ENCODE measurements at regions not wholly inside any gene's neighbourhood (a gene's known extent, or its start where the extent isn't known, plus 50 kb on each side); places are given as distances from the start of the nearest gene placed in this dataset.
"Not testable (repeated sequence)": the region's sequence is repeated elsewhere in the genome, so short reads cannot be mapped to it uniquely, and the experiment has no call there.

- no peak for DNase-seq
Observed at GRCh38 chr10:81502677-81503359, 372.2 kb upstream of the NRG3 start.

DNA sequence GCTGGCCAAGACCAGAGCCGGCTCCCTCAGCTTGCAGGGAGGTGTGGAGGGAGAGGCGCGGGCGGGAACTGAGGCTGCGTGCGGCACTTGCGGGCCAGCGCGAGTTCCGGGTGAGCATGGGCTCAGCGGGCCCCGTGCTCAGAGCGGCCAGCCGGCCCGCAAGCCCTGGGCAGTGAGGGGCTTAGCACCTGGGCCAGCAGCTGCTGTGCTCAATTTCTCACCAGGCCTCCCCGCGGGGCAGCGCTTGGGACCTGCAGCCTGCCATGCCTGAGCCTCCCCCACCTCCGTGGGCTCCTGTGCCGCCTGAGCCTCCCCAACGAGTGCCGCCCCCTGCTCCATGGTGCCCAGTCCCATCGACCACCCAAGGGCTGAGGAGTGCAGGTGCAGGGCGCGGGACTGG, 369.2 kb upstream of the NRG3 start:
- DNase-seq = not testable (repeated sequence)

DNA sequence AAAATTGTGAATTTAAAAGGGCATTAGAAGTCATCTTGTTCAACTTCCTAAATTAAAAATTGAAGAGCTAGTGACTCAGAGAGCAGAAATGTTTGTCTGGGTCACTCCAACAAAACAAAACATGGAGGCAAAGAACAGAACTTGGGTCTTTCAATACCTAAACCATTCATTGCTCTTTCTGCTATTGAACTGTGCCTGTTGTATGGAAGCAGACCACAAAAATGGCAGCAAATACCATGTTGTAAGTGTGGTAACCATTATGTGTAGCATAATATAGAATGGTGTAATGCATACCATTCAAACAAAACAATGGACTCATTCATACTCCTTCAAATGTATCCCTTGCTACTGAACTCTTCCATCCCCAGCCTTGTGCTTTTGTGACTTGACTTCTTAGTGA, 360.2 kb upstream of the NRG3 start:
- no peak for DNase-seq

DNA sequence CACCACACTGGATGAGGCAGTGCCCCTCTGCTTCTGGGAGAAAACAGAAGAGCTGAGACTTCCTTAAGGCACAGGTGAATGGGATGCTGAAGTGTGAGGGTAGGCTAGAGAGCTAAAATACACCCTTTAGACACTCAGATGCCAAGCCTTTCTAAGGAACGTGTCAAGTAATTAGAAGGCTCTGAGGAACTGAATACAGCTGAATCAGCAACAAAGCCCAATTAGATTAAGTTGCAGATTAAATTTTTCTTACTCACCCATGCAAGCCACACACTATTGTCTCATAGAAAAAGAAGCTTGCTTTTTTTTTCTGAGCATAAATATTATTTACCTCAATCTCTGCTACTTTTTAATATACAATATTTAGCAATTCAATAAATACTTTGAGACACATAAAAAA, 354.3 kb upstream of the NRG3 start:
- DNase-seq = no peak

DNA sequence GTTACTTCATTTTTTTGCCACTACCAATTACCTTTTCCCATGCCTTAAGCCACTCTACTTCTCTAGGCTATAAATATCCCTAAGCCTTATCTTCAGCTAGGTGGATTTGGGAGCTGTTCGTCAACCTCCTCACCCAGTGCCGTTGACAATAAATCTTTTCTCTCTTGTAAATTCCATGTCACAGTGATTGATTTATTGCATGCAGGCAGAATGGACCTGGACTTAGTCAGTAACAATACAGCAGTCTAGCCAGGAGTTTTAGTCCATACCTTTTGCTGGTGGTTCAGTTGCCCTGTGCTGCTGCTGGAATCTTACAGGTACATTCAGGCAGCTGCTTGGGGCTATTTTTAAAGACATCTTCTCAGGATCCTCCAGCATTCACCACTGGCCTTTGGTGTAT, 350.5 kb upstream of the NRG3 start:
- no peak for DNase-seq

DNA sequence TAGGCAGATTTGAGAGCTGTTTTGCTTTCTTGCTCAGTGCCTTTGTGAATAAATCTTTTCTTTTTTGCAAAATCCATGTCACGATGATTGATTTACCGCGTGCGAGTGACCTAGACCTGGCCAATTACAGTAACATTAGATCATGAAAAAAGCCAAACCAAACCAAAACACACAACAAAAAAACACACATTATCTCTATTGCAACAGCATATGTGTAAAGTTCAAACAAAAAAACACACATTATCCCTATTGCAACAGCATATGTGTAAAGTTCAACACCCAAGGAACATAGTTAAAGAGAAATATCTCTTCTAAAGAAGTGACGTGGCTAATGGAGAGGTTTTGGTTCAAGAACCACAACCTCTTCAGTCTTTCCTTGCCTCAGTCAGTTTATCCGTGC, 342.6 kb upstream of the NRG3 start:
- no peak for DNase-seq

- no peak for DNase-seq
Observed at GRCh38 chr10:81534991-81535390, 340.0 kb upstream of the NRG3 start.

DNA sequence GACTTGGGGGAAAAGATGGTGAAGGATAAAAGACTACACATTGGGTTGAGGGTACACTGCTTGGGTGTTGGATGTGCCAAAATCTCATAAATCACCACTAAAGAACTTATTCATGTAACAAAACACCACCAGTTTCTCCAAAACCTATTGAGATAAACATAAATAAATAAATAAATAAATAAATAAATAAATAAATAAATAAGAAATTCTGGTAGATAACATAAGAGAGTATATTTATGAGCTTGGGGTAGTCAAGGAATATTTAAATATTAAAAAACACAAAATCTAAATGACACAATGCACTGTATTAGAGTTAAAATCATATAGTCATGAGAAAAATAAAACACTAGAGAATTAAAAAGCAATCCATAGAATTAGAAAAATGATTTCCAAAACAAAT, 333.5 kb upstream of the NRG3 start:
- no peak for DNase-seq

DNA sequence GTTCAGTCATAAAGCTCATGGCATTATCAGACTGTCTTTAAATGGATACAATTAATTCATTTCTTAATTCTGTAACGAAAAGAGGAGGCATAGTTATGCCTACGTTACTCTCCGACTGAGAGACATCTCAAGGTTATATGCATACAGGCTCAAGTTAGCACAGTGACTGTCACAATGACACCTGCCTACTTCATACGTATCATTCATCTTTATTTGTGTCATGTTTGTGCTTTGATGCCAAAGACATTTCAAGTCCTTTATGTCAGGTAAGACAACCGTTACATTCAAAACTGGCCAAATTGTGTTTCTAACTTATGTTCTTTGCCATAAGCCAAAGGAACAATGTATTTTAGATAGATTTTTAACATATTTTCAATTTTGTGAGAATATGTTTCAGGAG, 328.8 kb upstream of the NRG3 start:
- no peak for DNase-seq

GRCh38 chr10:81548160-81548559, 326.8 kb upstream of the NRG3 start:
- DNase-seq = no peak

- DNase-seq = no peak
Observed at GRCh38 chr10:81564143-81564542, 310.9 kb upstream of the NRG3 start.

- no peak for DNase-seq
Observed at GRCh38 chr10:81569488-81569887, 305.5 kb upstream of the NRG3 start.

DNA sequence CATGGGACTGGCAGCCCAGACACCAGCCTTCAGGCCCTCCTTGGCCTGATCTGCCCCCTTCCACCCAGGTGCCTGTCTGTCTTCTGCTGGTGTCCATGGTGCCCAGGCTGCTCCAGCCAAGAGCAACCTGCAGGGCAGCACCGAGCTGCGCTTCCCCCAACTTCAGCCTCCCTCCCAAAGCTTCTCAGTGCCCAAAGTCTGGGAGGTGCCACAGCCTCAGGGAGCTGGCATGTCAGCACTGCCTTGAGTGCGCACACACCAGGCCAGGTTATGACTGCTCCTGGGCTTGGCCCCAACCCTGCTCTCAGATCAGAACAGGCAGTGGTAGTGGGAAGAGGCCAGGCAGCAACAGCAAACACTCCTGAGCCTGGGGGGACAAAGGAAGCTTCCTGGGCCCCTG, 304.6 kb upstream of the NRG3 start:
- DNase-seq = no peak

- no peak for DNase-seq
Observed at GRCh38 chr10:81570878-81571794, 303.9 kb upstream of the NRG3 start.

DNA sequence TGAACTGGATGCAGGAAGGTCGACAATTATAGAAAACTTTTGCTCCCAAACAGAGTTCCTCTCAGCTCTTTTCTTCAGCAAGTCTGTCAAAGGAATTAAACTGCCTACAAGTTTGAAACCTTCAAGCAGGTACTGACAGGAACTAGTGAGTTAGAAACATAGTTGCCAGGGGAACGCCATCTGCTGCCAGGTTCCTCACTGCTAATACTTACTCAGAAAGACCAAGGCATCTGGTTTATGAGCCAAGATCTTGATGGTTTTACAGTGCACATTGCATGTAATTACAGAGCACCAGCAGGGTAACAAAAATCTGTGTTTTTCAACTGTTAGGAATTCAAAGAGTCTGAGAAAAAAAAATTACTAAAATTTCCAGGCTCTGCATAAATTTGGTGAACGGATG, 300.0 kb upstream of the NRG3 start:
- no peak for DNase-seq

- no peak for DNase-seq
Observed at GRCh38 chr10:81576336-81576735, 298.7 kb upstream of the NRG3 start.

- DNase-seq = no peak
Observed at GRCh38 chr10:81594991-81595390, 280.0 kb upstream of the NRG3 start.

DNA sequence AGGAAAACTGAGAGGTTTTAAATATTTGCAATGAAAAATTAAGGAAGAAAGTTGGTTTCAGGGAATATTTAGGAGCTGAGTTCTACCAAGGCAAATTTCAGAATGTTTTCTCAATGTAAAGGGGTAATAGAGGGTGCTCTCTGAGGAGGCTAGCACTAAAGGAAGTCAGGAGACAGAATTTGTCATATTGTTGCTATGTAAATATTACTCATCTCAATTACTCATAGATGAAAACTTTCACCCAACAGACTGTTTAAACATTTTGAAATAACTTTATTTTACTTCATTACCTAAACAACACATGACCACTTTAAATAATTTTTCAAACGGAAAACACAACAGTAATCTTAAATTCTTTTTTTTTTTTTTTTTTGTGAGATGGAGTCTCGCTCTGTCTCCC, 274.8 kb upstream of the NRG3 start:
- DNase-seq = no peak

DNA sequence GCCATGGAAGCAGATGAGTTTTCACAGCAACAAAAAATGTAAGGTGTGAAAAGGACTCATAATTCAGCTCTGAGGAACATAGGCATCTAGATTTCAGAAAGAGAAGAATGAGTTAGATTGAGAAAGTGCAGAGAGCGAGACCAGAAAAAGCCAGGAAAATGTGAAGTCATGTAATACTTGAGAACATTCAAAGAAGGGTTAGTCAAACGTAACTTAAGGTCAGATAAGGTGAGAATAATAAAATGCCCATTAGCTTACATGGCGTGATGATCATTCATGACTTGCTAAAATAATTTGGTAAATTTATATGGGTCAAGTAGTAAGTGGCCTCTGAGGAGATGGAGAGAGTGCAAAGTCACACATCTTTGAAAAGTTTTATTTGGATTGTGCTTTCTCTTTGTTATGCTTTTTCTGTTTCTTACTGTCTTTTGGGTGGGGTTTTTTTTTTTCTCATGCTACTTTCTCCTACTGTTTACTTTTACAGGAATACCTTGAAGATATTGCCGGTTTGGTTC, 271.8 kb upstream of the NRG3 start:
- DNase-seq = no peak

GRCh38 chr10:81644485-81644884, 230.5 kb upstream of the NRG3 start:
- DNase-seq = not testable (repeated sequence)

GRCh38 chr10:81655986-81656385, 219.0 kb upstream of the NRG3 start:
- DNase-seq = no peak

- DNase-seq = no peak
Observed at GRCh38 chr10:81662837-81663236, 212.2 kb upstream of the NRG3 start.

- not testable (repeated sequence) for DNase-seq
Observed at GRCh38 chr10:81664800-81665199, 210.2 kb upstream of the NRG3 start.

DNA sequence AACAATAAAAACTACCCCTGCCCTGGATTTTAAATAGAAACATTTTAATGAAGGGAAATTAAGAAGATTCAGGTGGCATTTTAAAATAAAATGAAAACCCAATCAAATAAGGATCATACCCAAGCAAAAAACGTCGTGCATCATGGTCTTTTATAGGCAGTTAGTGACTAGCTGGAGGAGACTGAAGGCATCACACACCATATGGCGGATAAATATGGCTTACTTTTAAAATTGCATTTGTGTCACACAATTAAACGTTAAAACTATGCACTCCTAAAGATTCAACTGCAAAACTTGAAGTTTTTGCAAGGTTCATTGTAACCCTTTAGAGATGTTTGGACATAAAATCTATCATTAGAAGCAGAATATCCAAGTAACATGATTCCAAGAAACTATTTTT, 200.1 kb upstream of the NRG3 start:
- DNase-seq = no peak
